Loucy (cell line): ENCODE measurements at regions not wholly inside any gene's neighbourhood (a gene's known extent, or its start where the extent isn't known, plus 50 kb on each side); places are given as distances from the start of the nearest gene placed in this dataset.

Experiments used
- H2AFZ ChIP-seq: fragments of 200-600 bp; sonication (generic); 2 replicates; pipeline ENCODE4 v1.6.0; 2016; ENCODE audit warnings: antibody characterized with exemption, mild to moderate bottlenecking, low read length, moderate library complexity
- H3F3A ChIP-seq: fragments of 200-600 bp; 2 replicates; pipeline ENCODE4 v1.6.0; 2016; ENCODE audit warnings: antibody characterized with exemption, low read depth, mild to moderate bottlenecking
- H3K27me3 ChIP-seq: fragments of 200-600 bp; sonication (generic); 2 replicates; pipeline ENCODE4 v1.6.1; 2014; ENCODE audit warnings: low read length, mild to moderate bottlenecking; ENCODE audit not compliant: insufficient read depth, poor library complexity, severe bottlenecking
- H3K36me3 ChIP-seq: fragments of 200-600 bp; sonication (generic); 2 replicates; pipeline ENCODE4 v1.6.1; 2016; ENCODE audit warnings: low read length; ENCODE audit not compliant: insufficient read depth
- H3K4me1 ChIP-seq: fragments of 200-600 bp; sonication (generic); 2 replicates; pipeline ENCODE4 v1.5.1; 2014; ENCODE audit warnings: low read length, mild to moderate bottlenecking; ENCODE audit not compliant: insufficient read depth, poor library complexity, severe bottlenecking
- H3K4me2 ChIP-seq: fragments of 200-600 bp; sonication (generic); 2 replicates; pipeline ENCODE4 v1.6.0; 2014; ENCODE audit warnings: antibody characterized with exemption, low read length, low read depth, mild to moderate bottlenecking; ENCODE audit not compliant: poor library complexity, severe bottlenecking
- H3K4me3 ChIP-seq: fragments of 200-600 bp; sonication (generic); 2 replicates; pipeline ENCODE4 v1.5.1; 2014; ENCODE audit warnings: low read length, mild to moderate bottlenecking, mixed read lengths; ENCODE audit not compliant: poor library complexity, severe bottlenecking
- H3K79me2 ChIP-seq: fragments of 200-600 bp; sonication (generic); 2 replicates; pipeline ENCODE4 v1.6.1; 2014; ENCODE audit warnings: low read length; ENCODE audit not compliant: insufficient read depth
- H3K9ac ChIP-seq: fragments of 200-600 bp; sonication (generic); 2 replicates; pipeline ENCODE4 v1.6.0; 2014; ENCODE audit warnings: mild to moderate bottlenecking, low read depth, low read length, moderate library complexity; ENCODE audit not compliant: poor library complexity, severe bottlenecking
- H3K9me2 ChIP-seq: fragments of 200-600 bp; sonication (generic); replicated peaks from 2 replicates; pipeline ENCODE4 v1.6.1; 2016; ENCODE audit warnings: low read depth, low read length, mixed read lengths
- H3K9me3 ChIP-seq: fragments of 200-600 bp; sonication (generic); 2 replicates; pipeline ENCODE4 v1.6.1; 2014; ENCODE audit warnings: mild to moderate bottlenecking, antibody characterized with exemption, low read length, low read depth; ENCODE audit not compliant: insufficient read depth
- H4K20me1 ChIP-seq: fragments of 200-600 bp; sonication (generic); 2 replicates; pipeline ENCODE4 v1.6.0; 2014; ENCODE audit warnings: antibody characterized with exemption, low read length, mild to moderate bottlenecking; ENCODE audit not compliant: insufficient read depth, poor library complexity, severe bottlenecking
- EZH2phosphoT487 ChIP-seq: fragments of 200-600 bp; IDR thresholded peaks from 2 replicates; pipeline ENCODE4 v1.6.1; 2018; ENCODE audit warnings: antibody characterized with exemption, mild to moderate bottlenecking, moderate library complexity, borderline replicate concordance
- TF ChIP-seq, protein P1 (sequence below): fragments of 200-600 bp; sonication (generic); conservative IDR thresholded peaks from 2 replicates; pipeline ENCODE4 v1.5.1; 2014; ENCODE audit warnings: mild to moderate bottlenecking, antibody characterized with exemption, low read length

DNA sequence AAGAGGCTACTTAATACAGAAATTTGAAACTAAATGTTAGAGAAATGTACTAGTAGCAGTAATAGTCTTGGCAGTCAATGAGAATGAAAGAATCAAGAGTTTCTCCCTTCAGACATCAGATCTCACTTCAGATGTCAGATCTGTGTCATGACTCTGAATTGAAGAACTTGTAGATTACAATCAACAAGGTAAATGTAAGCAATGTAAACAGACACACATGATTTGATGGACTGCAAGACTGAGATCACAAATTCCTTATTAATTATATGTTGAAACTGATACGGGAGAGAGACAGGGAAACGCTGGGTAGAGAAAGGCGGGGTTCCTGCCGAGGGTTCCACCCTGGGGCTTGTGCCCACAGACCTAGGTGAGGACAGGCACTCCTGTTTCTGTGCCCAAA, 65.5 kb upstream of the HHIP start:
- H3K9me3 ChIP-seq: no peaks in the 10 kb centered on the region
- no peaks in the 10 kb centered on the region for H4K20me1 ChIP-seq
- no peaks in the 10 kb centered on the region for H3K9me2 ChIP-seq
- no peaks in the 10 kb centered on the region for H3K36me3 ChIP-seq
- no peak overlapping the region for H3K4me3 ChIP-seq
- H3K4me2 ChIP-seq: no peak overlapping the region
- no peaks in the 10 kb centered on the region for H3K27me3 ChIP-seq
- no peaks in the 10 kb centered on the region for H3K79me2 ChIP-seq
- H2AFZ ChIP-seq: no peak overlapping the region
- TF ChIP-seq, protein P1, sequence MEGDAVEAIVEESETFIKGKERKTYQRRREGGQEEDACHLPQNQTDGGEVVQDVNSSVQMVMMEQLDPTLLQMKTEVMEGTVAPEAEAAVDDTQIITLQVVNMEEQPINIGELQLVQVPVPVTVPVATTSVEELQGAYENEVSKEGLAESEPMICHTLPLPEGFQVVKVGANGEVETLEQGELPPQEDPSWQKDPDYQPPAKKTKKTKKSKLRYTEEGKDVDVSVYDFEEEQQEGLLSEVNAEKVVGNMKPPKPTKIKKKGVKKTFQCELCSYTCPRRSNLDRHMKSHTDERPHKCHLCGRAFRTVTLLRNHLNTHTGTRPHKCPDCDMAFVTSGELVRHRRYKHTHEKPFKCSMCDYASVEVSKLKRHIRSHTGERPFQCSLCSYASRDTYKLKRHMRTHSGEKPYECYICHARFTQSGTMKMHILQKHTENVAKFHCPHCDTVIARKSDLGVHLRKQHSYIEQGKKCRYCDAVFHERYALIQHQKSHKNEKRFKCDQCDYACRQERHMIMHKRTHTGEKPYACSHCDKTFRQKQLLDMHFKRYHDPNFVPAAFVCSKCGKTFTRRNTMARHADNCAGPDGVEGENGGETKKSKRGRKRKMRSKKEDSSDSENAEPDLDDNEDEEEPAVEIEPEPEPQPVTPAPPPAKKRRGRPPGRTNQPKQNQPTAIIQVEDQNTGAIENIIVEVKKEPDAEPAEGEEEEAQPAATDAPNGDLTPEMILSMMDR: no peak
- TF ChIP-seq EZH2phosphoT487: no peak
- no peaks in the 10 kb centered on the region for H3F3A ChIP-seq
- H3K4me1 ChIP-seq: peaks cover 9% of the 10 kb centered on the region
- no peak overlapping the region for H3K9ac ChIP-seq

DNA sequence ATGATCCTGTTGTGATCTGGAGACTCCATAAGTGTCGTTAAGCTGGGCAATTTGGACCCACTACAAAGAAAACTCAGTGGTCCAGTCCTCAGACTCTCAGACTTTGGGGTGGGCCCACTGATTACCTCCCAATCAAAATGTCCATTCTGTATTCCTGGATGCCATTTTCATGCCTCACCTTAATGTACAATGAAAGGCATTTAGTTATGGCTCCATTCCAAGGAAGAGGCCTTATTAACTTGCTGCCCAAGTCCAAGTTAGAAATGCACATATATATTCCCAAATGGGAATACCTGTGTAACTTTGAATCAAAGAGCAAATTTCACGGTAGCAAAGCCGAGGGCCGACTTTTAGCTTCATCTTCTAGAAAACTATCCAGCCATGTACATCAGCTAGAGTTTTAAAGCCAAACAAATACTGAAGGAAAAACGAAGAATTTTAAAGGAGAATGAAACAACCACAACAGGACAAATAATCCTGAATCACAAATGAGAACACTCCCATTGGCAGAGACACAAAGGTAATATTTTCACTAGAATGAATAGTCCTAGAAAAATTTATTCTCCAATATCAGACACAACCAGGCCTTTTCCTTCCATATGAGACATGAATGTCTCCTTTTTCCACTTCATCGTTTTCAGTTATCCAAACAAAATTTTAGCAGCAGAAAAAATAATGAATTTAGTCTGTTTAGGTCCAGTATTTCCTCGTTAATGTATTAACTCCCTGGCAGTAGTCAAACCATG, 63.7 kb upstream of the HHIP start:
- TF ChIP-seq, protein P1: no peak
- no peak for TF ChIP-seq EZH2phosphoT487
- H2AFZ ChIP-seq: no peak overlapping the region

DNA sequence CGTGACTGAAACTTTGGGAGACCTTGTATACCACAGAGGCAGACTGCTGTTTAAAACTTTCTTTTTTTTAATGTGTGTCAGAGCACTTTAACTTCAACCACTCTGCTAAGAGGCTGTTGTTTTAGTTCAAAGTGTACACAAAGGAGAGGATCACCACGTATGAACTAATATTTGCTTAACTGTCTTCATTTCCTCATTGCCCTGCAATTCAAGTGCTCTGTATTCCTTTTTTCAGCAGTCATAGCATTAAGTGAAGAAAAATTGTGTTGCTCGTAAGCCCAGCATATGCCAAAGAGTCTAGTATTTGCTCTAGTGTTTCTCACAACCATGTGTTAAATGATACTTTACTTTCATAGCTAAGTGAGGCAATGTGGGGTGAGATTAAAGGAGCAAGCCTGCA, 63.0 kb upstream of the HHIP start:
- Histone ChIP-seq H3K36me3 (no peaks in the 10 kb centered on the region), H2AFZ (0 out of 2 replicates have a peak overlapping the region, but pooled peaks have one; percentile 8), H4K20me1 (no peaks in the 10 kb centered on the region), H3K9me3 (peaks cover 6% of the 10 kb centered on the region; the same call in 1 of the 2 replicates), H3F3A (no peaks in the 10 kb centered on the region), H3K4me3 (no peak overlapping the region), H3K79me2 (no peaks in the 10 kb centered on the region), H3K4me1 (peaks cover 9% of the 10 kb centered on the region), H3K4me2 (no peak overlapping the region), H3K9ac (no peak overlapping the region), H3K27me3 (no peaks in the 10 kb centered on the region), H3K9me2 (no peaks in the 10 kb centered on the region)
- TF ChIP-seq, protein P1: no peak
- no peak for TF ChIP-seq EZH2phosphoT487

More for the DNA sequence above, 63.7 kb upstream of the HHIP start:
- Histone ChIP-seq H3K4me2 (no peak overlapping the region), H3K79me2 (no peaks in the 10 kb centered on the region), H3K9ac (no peak overlapping the region), H3K27me3 (no peaks in the 10 kb centered on the region), H4K20me1 (no peaks in the 10 kb centered on the region), H3K9me3 (peaks cover 3% of the 10 kb centered on the region; the same call in 1 of the 2 replicates), H3K36me3 (no peaks in the 10 kb centered on the region), H3F3A (no peaks in the 10 kb centered on the region), H3K4me3 (no peak overlapping the region), H3K9me2 (no peaks in the 10 kb centered on the region), H3K4me1 (peaks cover 9% of the 10 kb centered on the region)
